HG03066 (cell line): ENCODE measurements at regions not wholly inside any gene's neighbourhood (a gene's known extent, or its start where the extent isn't known, plus 50 kb on each side); places are given as distances from the start of the nearest gene placed in this dataset.

Source experiments
- ATAC-seq: cut with Tn5 transposase; IDR thresholded peaks from one replicate; pipeline ENCODE4 v1.9.1; 2021; ENCODE audit warnings: low read depth; ENCODE audit not compliant: unreplicated experiment

- no peak for ATAC-seq
Observed at GRCh38 chr6:208364-208763, 83.9 kb upstream of the DUSP22 start.

DNA sequence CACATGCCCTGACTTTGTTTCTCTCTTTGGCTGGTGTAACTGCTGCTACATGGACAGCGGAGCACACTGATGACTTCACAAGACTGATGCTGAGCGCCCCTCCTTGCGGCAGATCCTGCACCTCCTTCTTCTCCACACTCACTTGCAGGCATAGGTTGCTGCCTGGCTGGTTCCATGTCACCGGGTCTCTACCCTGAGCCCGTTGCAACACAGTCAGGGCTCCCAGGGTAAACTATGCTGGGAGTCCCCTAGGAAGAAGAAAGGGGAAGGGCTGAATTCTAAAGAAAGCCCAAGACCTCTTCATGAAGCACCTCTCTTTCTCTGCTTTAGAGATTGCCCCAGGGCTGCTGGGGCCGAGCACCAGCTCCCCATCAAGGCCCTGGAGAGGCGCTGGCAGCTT, 83.3 kb upstream of the DUSP22 start:
- no peak for ATAC-seq

GRCh38 chr6:209432-210103, 82.7 kb upstream of the DUSP22 start:
- ATAC-seq = peak; percentile 87

DNA sequence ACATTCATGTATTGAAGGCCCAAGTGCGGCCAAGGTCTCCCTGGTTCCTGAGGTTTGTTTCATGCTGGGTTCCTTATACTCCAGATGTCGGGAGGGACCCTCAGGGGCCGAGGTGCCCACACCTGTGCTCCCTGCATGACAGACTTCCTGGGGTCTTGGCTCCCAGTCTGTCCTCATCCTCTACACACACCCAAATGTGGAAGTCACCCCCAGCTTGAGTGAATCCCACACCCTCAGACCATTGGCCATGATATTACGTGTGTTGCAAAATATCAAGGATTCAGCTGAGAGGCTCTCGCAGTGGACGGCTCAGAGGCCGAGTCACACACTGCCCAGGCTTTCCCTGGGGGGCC, 82.2 kb upstream of the DUSP22 start:
- ATAC-seq = no peak

- no peak for ATAC-seq
Observed at GRCh38 chr6:210778-211374, 81.4 kb upstream of the DUSP22 start.

- no peak for ATAC-seq
Observed at GRCh38 chr6:211871-212497, 80.3 kb upstream of the DUSP22 start.

GRCh38 chr6:213284-213683, 79.0 kb upstream of the DUSP22 start:
- no peak for ATAC-seq

GRCh38 chr6:214428-214827, 77.9 kb upstream of the DUSP22 start:
- no peak for ATAC-seq

DNA sequence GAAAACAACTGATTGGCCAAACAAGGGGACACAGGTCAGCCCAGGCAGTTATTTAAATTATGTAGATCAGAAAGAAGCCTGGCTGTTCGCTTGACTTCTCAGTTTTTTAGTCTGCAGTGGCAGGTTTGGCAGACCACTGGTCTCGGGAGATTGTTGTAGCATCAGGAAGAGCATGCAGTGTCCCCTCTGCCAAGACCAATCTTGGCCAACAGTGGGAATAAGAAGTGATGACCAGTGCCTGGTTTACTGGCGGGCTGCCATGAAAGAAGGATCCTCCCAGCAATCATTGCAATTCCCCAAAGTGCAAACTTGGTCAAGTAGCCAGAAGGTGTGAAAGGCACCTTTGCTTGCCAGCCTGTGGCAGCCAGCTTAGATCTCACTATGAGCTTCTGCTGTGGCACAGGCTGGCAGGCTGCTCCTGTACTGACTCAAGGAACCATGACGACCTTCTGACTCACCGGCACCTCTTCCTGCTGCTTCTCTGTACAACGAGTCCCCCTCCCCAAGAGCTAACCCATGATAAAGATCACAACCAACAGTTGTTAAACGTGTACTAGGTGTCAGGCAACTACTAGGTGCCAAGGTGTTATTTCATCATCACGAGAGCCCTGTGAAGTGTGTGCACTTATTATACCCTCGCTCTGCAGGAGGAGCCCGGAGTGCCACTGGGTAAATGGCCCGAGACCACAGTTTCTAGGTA, 76.8 kb upstream of the DUSP22 start:
- no peak for ATAC-seq

- no peak for ATAC-seq
Observed at GRCh38 chr6:217048-217659, 75.1 kb upstream of the DUSP22 start.

GRCh38 chr6:218153-219018, 73.9 kb upstream of the DUSP22 start:
- peak; percentile 38 for ATAC-seq

DNA sequence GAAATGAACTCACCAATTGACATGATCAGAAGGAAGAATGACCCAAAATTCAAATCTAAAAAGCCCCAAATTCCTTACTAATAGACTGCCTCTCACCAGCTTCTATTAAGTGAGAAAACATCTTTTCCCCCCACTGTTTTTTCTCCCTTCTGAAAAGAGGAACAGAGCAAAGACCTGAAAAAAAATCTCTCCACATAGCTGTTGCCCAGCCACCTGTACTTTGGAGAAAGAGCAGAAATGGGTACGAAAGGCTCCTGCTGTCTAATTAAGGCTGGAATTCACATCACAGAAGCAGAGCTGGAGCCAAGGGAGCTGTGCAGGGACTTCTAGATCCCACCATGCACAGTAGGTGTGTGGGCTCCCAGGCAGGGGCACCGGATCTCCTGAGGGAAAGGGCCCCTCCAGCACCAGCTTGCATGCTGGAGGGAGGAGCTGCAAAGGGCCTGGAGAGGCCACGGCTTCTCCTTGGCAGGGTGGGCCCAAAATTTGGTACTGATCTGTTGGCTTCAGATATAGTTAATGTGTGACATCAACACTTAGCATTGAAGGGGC, 73.2 kb upstream of the DUSP22 start:
- ATAC-seq = peak; percentile 25

- ATAC-seq = no peak
Observed at GRCh38 chr6:219641-220198, 72.6 kb upstream of the DUSP22 start.

DNA sequence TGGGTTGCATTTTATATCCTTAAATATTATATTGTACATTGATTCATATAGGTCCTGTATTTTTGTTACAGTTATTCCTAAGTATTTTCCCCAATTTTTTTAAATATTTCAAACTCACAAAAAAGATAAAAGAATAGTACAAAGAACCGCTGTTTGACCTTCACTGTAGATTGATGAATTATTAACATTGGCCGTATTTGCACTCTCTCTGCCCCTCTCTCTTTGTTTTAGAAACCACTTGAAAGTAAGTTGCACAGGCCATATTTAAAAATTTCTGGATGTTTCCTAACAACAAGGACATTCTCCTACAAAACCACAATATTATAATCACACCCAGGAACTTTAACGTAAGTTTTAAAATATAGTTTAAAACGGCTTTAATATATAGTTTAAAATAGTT, 72.0 kb upstream of the DUSP22 start:
- ATAC-seq = no peak

DNA sequence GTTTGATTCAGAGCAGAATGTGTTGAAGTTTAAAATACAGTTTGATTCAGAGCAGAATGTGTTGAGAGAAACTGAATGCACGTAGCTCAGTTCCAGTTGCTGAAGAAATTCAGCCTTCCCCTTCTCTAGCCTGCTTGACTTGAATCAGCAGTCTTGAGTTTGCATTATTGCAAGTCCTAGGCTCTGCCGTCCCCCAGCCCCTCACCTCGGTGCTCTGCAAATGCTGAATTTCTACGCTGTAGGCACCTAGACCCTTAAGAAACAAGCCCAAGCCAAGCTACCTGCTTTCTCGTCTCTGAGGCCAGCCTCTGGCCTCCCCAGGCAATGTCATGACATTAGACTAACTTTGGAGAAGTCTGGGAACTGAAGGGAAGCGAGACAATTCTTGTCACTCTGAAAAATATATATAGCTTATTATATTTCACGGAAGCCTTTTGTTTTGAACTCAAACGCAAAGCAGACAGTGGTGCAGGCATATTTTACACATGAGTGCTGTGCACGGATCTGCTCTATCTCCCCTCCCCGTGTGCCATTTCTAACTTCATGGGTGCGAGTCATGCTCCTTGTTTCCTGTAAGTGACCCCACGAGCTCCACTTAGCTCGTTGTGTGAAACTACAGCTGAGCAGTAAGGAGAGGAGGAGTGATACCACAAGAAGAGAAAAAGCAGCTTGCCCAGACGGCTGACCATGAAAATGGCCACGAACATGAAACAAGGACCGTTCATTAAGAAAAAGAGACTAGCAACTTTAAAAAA, 71.4 kb upstream of the DUSP22 start:
- ATAC-seq = no peak

- no peak for ATAC-seq
Observed at GRCh38 chr6:221531-222349, 70.5 kb upstream of the DUSP22 start.

DNA sequence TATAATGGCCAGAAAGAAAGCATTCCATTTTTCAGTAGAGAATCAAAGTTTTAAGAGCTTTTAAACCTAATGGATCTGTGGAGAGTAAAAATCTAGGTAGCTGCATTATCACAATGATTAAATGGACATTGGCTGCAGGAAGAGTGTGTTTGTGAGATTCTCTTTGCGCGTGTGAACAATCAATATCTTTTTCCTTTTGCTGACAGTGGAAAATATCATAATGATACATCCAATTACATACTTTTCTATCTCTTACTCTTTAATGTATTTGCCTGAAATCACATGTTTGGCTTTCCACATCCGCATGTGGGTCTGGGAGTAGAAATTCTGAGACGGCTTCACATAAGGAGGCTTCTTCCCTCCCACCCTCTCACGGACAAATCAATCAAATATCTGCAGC, 69.8 kb upstream of the DUSP22 start:
- ATAC-seq = no peak

- ATAC-seq = no peak
Observed at GRCh38 chr6:223136-223535, 69.2 kb upstream of the DUSP22 start.
